Ascending aorta (tissue), 2 donors: ENCODE measurements at regions not wholly inside any gene's neighbourhood (a gene's known extent, or its start where the extent isn't known, plus 50 kb on each side); places are given as distances from the start of the nearest gene placed in this dataset.
A peak's percentile ranks its signal among the peaks of the same experiment; 100 is the strongest.
"Not testable (repeated sequence)": the region's sequence is repeated elsewhere in the genome, so short reads cannot be mapped to it uniquely, and the experiment has no call there.

Source experiments
- DNase-seq, 2 donors: peaks; one replicate each; pipeline ENCODE4 v3.0.0-alpha.2; 2019; ENCODE audit warnings: low spot score in 2 of 2
- H3K27ac ChIP-seq, 2 donors: fragments of 200-600 bp; sonication (generic); one replicate each; pipeline ENCODE4 v1.5.1; 2016 to 2017; ENCODE audit warnings: mild to moderate bottlenecking in 1 of 2
- H3K27me3 ChIP-seq: fragments of 200-600 bp; sonication (generic); one replicate; pipeline ENCODE4 v1.5.1; 2017
- H3K36me3 ChIP-seq, 2 donors: fragments of 200-600 bp; sonication (generic); one replicate each; pipeline ENCODE4 v1.5.1; 2016
- H3K4me1 ChIP-seq, 2 donors: fragments of 200-600 bp; sonication (generic); one replicate each; pipeline ENCODE4 v1.5.1; 2016 to 2017; ENCODE audit warnings: mild to moderate bottlenecking in 1 of 2
- H3K4me3 ChIP-seq, 2 donors: fragments of 200-600 bp; sonication (generic); one replicate each; pipeline ENCODE4 v1.5.1; 2016 to 2017; ENCODE audit warnings: mild to moderate bottlenecking in 1 of 2
- H3K9me3 ChIP-seq, 2 donors: fragments of 200-600 bp; sonication (generic); one replicate each; pipeline ENCODE4 v1.5.1; 2016
- CTCF ChIP-seq, 3 experiments: fragments of 200-600 bp in 2 of 3; fragments of 450-650 bp in 1 of 3; sonication (generic) in 2 of 3; IDR thresholded peaks; one replicate each; pipeline ENCODE4 v1.5.1; 2016 to 2019; ENCODE audit warnings: antibody characterized with exemption in 3 of 3, mild to moderate bottlenecking in 1 of 3, moderate library complexity in 1 of 3
- intact Hi-C: fragments of 100-400 bp; cut with DNase I; formaldehyde crosslinking; loops from one replicate; pipeline ENCODE4 v1.15.1; 2023

GRCh38 chrX:1105671-1106419, 106.6 kb downstream of the CRLF2 start:
- no peak for TF ChIP-seq CTCF (IDR thresholded peaks at IDR 0.05)
- Histone ChIP-seq H3K9me3 (no peaks in the 10 kb centered on the region), H3K27me3 (no peaks in the 10 kb centered on the region), H3K36me3 (no peaks in the 10 kb centered on the region), H3K4me3 (no peak overlapping the region), H3K27ac (no peak overlapping the region), H3K4me1 (no peaks in the 10 kb centered on the region)
- peak in 1 of 2 donors; percentile 48 for DNase-seq
- intact Hi-C loops = no loop called here

- H3K27me3 ChIP-seq, H3K4me3 ChIP-seq, H3K36me3 ChIP-seq, intact Hi-C loops, H3K27ac ChIP-seq, H3K9me3 ChIP-seq, H3K4me1 ChIP-seq: not testable (repeated sequence)
- peak in 1 of 2 donors; percentile 18 for DNase-seq
Measured at GRCh38 chrX:1105031-1105430, 107.4 kb downstream of the CRLF2 start.

- H3K27ac ChIP-seq = no peak overlapping the region
- no peak for DNase-seq
- H3K4me1 ChIP-seq = no peaks in the 10 kb centered on the region
- no peak for TF ChIP-seq CTCF (IDR thresholded peaks at IDR 0.05)
- H3K27me3 ChIP-seq = no peaks in the 10 kb centered on the region
- intact Hi-C loops = no loop called here
- H3K9me3 ChIP-seq = no peaks in the 10 kb centered on the region
- H3K36me3 ChIP-seq = no peaks in the 10 kb centered on the region
- no peak overlapping the region for H3K4me3 ChIP-seq
Measured at GRCh38 chrX:1103360-1103759, 109.1 kb downstream of the CRLF2 start.

- intact Hi-C loops = no loop called here
- peak in 1 of 2 donors; percentile 19 for DNase-seq
- no peaks in the 10 kb centered on the region for H3K9me3 ChIP-seq
- no peaks in the 10 kb centered on the region for H3K27me3 ChIP-seq
- no peak for TF ChIP-seq CTCF (IDR thresholded peaks at IDR 0.05)
- no peak overlapping the region for H3K4me3 ChIP-seq
- H3K36me3 ChIP-seq = no peaks in the 10 kb centered on the region
- H3K4me1 ChIP-seq = no peaks in the 10 kb centered on the region
- H3K27ac ChIP-seq = no peak overlapping the region
Measured at GRCh38 chrX:1102786-1103185, 109.7 kb downstream of the CRLF2 start.

- intact Hi-C loops, DNase-seq, H3K36me3 ChIP-seq: not testable (repeated sequence)
Measured at GRCh38 chrX:1102221-1102620, 110.2 kb downstream of the CRLF2 start.

GRCh38 chrX:1099146-1099770, 113.2 kb downstream of the CRLF2 start:
- TF ChIP-seq CTCF (IDR thresholded peaks at IDR 0.05) = no peak
- H3K27ac ChIP-seq = no peak overlapping the region
- no peaks in the 10 kb centered on the region for H3K36me3 ChIP-seq
- H3K4me1 ChIP-seq = no peaks in the 10 kb centered on the region
- peaks cover 6 to 11% of the 10 kb centered on the region in 2 donors for H3K9me3 ChIP-seq
- H3K27me3 ChIP-seq = no peaks in the 10 kb centered on the region
- no peak for DNase-seq
- intact Hi-C loops = no loop called here
- H3K4me3 ChIP-seq = no peak overlapping the region

More at GRCh38 chrX:1102221-1102620, 110.2 kb downstream of the CRLF2 start:
- H3K27ac ChIP-seq, H3K9me3 ChIP-seq, H3K4me1 ChIP-seq, H3K27me3 ChIP-seq, H3K4me3 ChIP-seq: not testable (repeated sequence)
